HCT116 (cell line): ENCODE measurements at regions not wholly inside any gene's neighbourhood (a gene's known extent, or its start where the extent isn't known, plus 50 kb on each side); places are given as distances from the start of the nearest gene placed in this dataset.
A peak's percentile ranks its signal among the peaks of the same experiment; 100 is the strongest.

Source experiments
- ATAC-seq: fragments of 200-7000 bp; cut with Tn5 transposase; 2 replicates; pipeline ENCODE4 v1.9.1; 2020; ENCODE audit warnings: mild to moderate bottlenecking, moderate library complexity
- BruUV-seq: library from RNA; stranded (reverse); fragments of 400-500 nt; replicated peaks from 2 replicates; lab custom pipeline; 2021; lab: Mats Ljungman, UMichigan
- CTCF ChIA-PET: fragments of 300-600 bp; sonication (Branson Sonifier 250); formaldehyde crosslinking; loops from one replicate; lab custom pipeline; 2021; ENCODE audit warnings: antibody characterized with exemption; lab: Charles Lee
- POLR2A ChIA-PET: fragments of 300-600, 350-600 bp; sonication (Branson Sonifier 250); formaldehyde crosslinking; loops from one replicate; lab custom pipeline; 2021; ENCODE audit warnings: antibody characterized with exemption; lab: Charles Lee
- RAD21 ChIA-PET, 2 experiments: fragments of 300-600 bp; sonication (Branson Sonifier 250); formaldehyde crosslinking; loops; one replicate each; lab custom pipeline; 2023; ENCODE audit warnings: low total read pairs in 2 of 2; ENCODE audit not compliant: uncharacterized antibody in 2 of 2, unreplicated experiment in 2 of 2, low non-redundant PET in 1 of 2; lab: Charles Lee
- DNase-seq: peaks from one replicate; pipeline ENCODE4 v3.0.0-alpha.2; 2010; ENCODE audit warnings: low read depth, low spot score
- H2AFZ ChIP-seq: fragments of 200-600 bp; shearing (Covaris generic), sonication (generic); 2 replicates; pipeline ENCODE4 v1.6.1; 2017; ENCODE audit warnings: low read depth, mixed run types, mixed read lengths, antibody characterized with exemption, low read length; ENCODE audit not compliant: poor library complexity, severe bottlenecking
- H3K27ac ChIP-seq: 2 replicates; pipeline ENCODE4 v1.5.1; 2012; ENCODE audit warnings: low read depth, low read length
- H3K27me3 ChIP-seq: fragments of 200-600 bp; sonication (generic); 2 replicates; pipeline ENCODE4 v1.6.1; 2016; ENCODE audit warnings: mixed run types, low read length, mixed read lengths; ENCODE audit not compliant: insufficient read depth
- H3K36me3 ChIP-seq, 2 experiments: fragments of 200-500 bp in 1 of 2; fragments of 200-600 bp in 1 of 2; sonication (Bioruptor generic) in 1 of 2; sonication (generic) in 1 of 2; 2 replicates each; pipeline versions ENCODE4 v1.5.1 to v1.6.1; 2014 to 2016; ENCODE audit warnings: low read length in 2 of 2, inconsistent platforms in 1 of 2, mixed read lengths in 1 of 2, mixed run types in 1 of 2; ENCODE audit not compliant: insufficient read depth in 2 of 2, control insufficient read depth in 1 of 2
- H3K4me1 ChIP-seq, 2 experiments: fragments of 200-600 bp in 1 of 2; sonication (generic) in 1 of 2; 2 replicates each; pipeline versions ENCODE4 v1.5.1 to v1.6.1; 2012 to 2017; ENCODE audit warnings: low read length in 2 of 2, inconsistent platforms in 1 of 2, mild to moderate bottlenecking in 1 of 2, mixed read lengths in 1 of 2, mixed run types in 1 of 2, moderate library complexity in 1 of 2; ENCODE audit not compliant: insufficient read depth in 2 of 2, control insufficient read depth in 1 of 2
- H3K4me2 ChIP-seq: fragments of 200-600 bp; sonication (generic); 2 replicates; pipeline ENCODE4 v1.6.1; 2017; ENCODE audit warnings: mixed run types, low read length, mixed read lengths
- H3K4me3 ChIP-seq, 2 experiments: fragments of 200-600 bp in 1 of 2; sonication (generic) in 1 of 2; replicated peaks in 1 of 2; 2 replicates each; pipeline ENCODE4 v1.5.1; 2011 to 2016; ENCODE audit warnings: low read length in 2 of 2, control low read depth in 1 of 2, low read depth in 1 of 2, mild to moderate bottlenecking in 1 of 2, mixed read lengths in 1 of 2, mixed run types in 1 of 2
- H3K79me2 ChIP-seq: fragments of 200-600 bp; sonication (generic); 2 replicates; pipeline ENCODE4 v1.6.1; 2017; ENCODE audit warnings: mild to moderate bottlenecking, mixed run types, low read length, moderate library complexity, mixed read lengths; ENCODE audit not compliant: insufficient read depth
- H3K9ac ChIP-seq: fragments of 200-600 bp; sonication (generic); 2 replicates; pipeline ENCODE4 v1.6.1; 2016; ENCODE audit warnings: low read length, mixed read lengths
- H3K9me2 ChIP-seq: fragments of 200-600 bp; sonication (generic), shearing (Covaris generic); 2 replicates; pipeline ENCODE4 v1.6.1; 2017; ENCODE audit warnings: mixed run types, mild to moderate bottlenecking, moderate library complexity; ENCODE audit not compliant: insufficient read depth
- H3K9me3 ChIP-seq, 2 experiments: fragments of 200-500 bp in 1 of 2; fragments of 200-600 bp in 1 of 2; sonication (Bioruptor generic) in 1 of 2; sonication (generic) in 1 of 2; 2 replicates each; pipeline ENCODE4 v1.6.1; 2014 to 2017; ENCODE audit warnings: low read length in 2 of 2, mixed read lengths in 2 of 2, inconsistent platforms in 1 of 2, low read depth in 1 of 2, mild to moderate bottlenecking in 1 of 2, mixed run types in 1 of 2, moderate library complexity in 1 of 2; ENCODE audit not compliant: control insufficient read depth in 1 of 2, insufficient read depth in 1 of 2
- H4K20me1 ChIP-seq: fragments of 200-600 bp; sonication (generic), shearing (Covaris generic); 2 replicates; pipeline ENCODE4 v1.6.1; 2017; ENCODE audit warnings: mixed run types, mild to moderate bottlenecking, moderate library complexity; ENCODE audit not compliant: insufficient read depth
- ZBTB33 ChIP-seq: IDR thresholded peaks from 2 replicates; pipeline ENCODE4 v1.6.1; 2011; ENCODE audit warnings: mild to moderate bottlenecking, low read length, moderate library complexity; ENCODE audit not compliant: insufficient replicate concordance; ENCODE audit errors: extremely low read depth
- intact Hi-C: fragments of 100-400 bp; cut with micrococcal nuclease; formaldehyde crosslinking; loops from 2 replicates; pipeline ENCODE4 v1.10.0; 2022
- TF ChIP-seq, protein P1 (sequence below), 3 experiments: fragments of 200-600 bp in 1 of 3; sonication (generic) in 1 of 3; IDR thresholded peaks in 2 of 3; conservative IDR thresholded peaks in 1 of 3; 2 replicates each; pipeline ENCODE4 v1.5.1; 2012 to 2017; ENCODE audit warnings: low read depth in 2 of 3, low read length in 2 of 3, antibody characterized with exemption in 1 of 3, borderline replicate concordance in 1 of 3, control low read depth in 1 of 3, mild to moderate bottlenecking in 1 of 3, mixed read lengths in 1 of 3, mixed run types in 1 of 3, moderate library complexity in 1 of 3; ENCODE audit not compliant: insufficient read depth in 1 of 3

GRCh38 chr6:30821862-30822784 lies 62.2 kb upstream of the DDR1 start:
- ChIA-PET POLR2A (interaction anchor here (0.7 to 1.6 kb wide), 7 partner anchors 11 to 258 kb away, joined by 3 to 4 read pairs (median 3); partner anchors contain the start of gene FLOT1), RAD21 (interaction anchor here (0.6 to 0.8 kb wide), 3 partner anchors 85 to 249 kb away, joined by 3 to 4 read pairs (median 3); partner anchors contain the start of gene VARS2 (in 1 of the 2)), CTCF (interaction anchor here (0.6 to 3.7 kb wide), 14 partner anchors 10 to 370 kb away, joined by 3 to 33 read pairs (median 4); partner anchors contain the start of genes PSORS1C1 and VARS2)
- no peaks in the 10 kb centered on the region for H3K27me3 ChIP-seq
- H3K9me2 ChIP-seq: no peaks in the 10 kb centered on the region
- no peaks in the 10 kb centered on the region for H3K79me2 ChIP-seq
- no peaks in the 10 kb centered on the region for H3K36me3 ChIP-seq
- H3K4me1 ChIP-seq: peaks cover 58 to 72% of the 10 kb centered on the region in 2 experiments
- no peaks in the 10 kb centered on the region for H3K9me3 ChIP-seq
- H3K9ac ChIP-seq: peak overlapping the region; percentile 39
- peak overlapping the region; percentile 97 for H3K27ac ChIP-seq
- H2AFZ ChIP-seq: peak overlapping the region; percentile 27
- DNase-seq: no peak
- H4K20me1 ChIP-seq: no peaks in the 10 kb centered on the region
- BruUV-seq: no TSS peak
- H3K4me2 ChIP-seq: peak overlapping the region; percentile 42
- TF ChIP-seq, protein P1, sequence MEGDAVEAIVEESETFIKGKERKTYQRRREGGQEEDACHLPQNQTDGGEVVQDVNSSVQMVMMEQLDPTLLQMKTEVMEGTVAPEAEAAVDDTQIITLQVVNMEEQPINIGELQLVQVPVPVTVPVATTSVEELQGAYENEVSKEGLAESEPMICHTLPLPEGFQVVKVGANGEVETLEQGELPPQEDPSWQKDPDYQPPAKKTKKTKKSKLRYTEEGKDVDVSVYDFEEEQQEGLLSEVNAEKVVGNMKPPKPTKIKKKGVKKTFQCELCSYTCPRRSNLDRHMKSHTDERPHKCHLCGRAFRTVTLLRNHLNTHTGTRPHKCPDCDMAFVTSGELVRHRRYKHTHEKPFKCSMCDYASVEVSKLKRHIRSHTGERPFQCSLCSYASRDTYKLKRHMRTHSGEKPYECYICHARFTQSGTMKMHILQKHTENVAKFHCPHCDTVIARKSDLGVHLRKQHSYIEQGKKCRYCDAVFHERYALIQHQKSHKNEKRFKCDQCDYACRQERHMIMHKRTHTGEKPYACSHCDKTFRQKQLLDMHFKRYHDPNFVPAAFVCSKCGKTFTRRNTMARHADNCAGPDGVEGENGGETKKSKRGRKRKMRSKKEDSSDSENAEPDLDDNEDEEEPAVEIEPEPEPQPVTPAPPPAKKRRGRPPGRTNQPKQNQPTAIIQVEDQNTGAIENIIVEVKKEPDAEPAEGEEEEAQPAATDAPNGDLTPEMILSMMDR (IDR thresholded peaks at IDR 0.05 in 2 of 3, conservative IDR thresholded peaks at IDR 0.05 in 1 of 3; ENCODE audit: borderline replicate concordance in 1 of 3, insufficient read depth in 1 of 3, low read depth in 2 of 3, low read length in 2 of 3): peak in 2 of 3 experiments; percentile 44 to 57; a peak in 3 of 6 replicates
- TF ChIP-seq ZBTB33: no peak
- peak; percentile 20; the same call in 1 of the 2 replicates for ATAC-seq
- intact Hi-C loops: no loop called here
- no peak overlapping the region for H3K4me3 ChIP-seq
